Activated naive CD4-positive, alpha-beta T cell (primary cell): ENCODE measurements at regions not wholly inside any gene's neighbourhood (a gene's known extent, or its start where the extent isn't known, plus 50 kb on each side); places are given as distances from the start of the nearest gene placed in this dataset.

Source experiments
- DNase-seq, 4 experiments: peaks; one replicate each; lab custom pipeline; 2025; lab: John Stamatoyannopoulos, UW

DNA sequence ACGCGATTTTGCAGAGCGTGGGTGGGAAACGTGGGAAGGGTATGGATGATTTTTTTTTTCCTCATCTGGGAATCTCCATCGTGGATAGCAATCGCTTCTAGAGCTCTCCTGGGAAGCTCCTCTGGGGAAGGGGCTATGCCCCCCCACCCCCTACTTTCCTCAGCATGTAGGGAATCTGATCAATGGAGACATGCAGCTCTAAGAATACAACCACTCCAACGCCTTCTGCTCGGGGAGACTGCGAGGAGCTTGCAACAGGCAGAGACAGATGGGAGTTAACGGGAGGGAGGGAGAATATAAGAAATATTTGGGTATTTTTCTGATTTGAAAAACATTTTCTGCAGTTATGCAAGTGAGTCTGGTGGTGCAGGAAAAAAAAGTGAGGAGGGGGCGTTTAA, 104.6 kb upstream of the HSD17B12 start:
- no peak for DNase-seq

DNA sequence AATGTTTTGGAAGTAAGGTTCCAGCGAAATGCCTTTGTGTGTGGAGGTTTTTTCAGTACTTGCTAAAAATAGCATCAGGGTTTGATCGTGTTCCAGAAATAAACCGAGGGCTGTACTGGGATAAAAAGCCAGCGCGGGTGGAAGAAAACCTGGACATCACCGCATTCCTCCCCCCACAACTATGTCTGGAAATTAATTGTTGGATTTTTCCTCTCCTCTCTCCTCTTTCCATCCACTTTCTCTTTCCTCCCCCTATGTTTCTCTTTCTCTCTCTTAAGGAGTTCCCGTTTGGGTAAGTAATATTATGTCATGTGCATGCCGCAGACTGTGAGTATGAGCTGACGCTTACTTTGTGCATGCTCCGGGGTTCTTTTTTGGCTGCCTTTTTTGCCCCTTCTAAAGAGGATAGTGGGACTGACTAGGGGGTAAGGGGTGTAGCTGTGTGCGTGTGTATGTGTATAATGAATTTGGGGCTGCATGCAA, 104.2 kb upstream of the HSD17B12 start:
- DNase-seq: no peak

DNA sequence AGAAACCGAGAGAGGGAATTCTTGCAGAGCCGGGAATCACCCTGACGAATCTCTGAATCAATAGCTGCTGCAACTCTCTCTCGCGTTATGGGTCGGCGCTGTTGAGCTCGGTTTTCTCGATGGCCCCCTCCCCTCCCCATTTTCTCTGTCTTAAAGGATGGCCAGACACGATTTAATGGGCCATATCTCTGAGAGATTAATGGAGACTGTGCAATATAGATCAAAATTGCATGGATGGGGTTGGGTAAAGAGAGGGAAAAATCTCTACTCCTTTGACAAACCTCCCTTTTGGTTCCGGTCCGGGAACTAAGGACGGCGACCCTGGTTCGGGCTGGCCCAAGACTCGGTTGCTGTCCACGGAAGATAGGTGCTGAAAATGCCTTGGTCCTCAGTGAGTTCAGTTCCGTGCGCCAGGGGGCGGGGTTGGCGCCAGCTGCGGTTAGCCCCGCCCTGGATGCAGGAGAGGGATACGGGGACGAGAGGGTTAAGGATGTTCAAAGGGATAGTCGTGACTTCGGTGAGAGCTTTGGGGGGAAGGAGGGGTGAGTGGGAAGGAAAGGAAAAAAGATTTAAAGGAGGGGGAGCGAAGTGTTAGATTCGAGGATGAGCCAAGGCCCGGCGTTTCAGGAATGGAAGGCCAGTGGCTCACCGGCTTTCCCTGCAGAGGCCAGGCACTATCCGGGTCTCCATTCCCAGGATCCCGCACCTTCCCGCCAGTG, 103.6 kb upstream of the HSD17B12 start:
- no peak for DNase-seq

DNA sequence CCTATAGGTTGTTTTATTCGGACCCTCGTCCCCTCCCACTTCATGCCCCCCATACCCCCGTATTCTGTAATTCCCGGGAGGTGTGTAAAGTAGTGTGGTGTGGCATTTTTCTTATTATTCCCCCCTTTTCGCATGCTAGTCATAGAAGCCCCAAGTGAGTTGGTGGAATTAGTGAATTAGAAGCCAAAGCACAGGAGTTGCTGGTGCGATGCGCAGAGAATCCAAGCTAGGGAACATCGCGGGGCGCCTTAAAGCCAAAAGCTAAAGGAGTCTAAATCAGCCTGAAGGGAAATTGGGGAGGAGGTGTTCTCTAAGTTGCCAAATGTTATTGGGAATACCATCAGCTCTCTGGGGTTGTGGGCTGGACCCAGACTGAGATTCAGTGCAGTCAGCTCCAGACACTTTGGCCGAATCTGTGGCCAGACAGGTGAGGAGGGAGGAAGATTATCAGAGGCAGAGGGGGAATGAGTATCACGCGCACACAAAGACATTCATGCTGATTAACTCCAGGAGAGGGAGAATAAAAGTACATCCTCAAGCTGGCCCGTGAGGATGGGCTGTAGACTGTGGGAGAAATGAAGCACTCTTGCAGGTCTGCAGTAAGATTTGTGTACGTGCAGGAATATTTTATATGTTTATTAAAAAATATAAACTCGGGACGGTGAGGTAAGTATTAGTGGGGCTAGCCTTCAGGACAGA, 102.8 kb upstream of the HSD17B12 start:
- no peak for DNase-seq

DNA sequence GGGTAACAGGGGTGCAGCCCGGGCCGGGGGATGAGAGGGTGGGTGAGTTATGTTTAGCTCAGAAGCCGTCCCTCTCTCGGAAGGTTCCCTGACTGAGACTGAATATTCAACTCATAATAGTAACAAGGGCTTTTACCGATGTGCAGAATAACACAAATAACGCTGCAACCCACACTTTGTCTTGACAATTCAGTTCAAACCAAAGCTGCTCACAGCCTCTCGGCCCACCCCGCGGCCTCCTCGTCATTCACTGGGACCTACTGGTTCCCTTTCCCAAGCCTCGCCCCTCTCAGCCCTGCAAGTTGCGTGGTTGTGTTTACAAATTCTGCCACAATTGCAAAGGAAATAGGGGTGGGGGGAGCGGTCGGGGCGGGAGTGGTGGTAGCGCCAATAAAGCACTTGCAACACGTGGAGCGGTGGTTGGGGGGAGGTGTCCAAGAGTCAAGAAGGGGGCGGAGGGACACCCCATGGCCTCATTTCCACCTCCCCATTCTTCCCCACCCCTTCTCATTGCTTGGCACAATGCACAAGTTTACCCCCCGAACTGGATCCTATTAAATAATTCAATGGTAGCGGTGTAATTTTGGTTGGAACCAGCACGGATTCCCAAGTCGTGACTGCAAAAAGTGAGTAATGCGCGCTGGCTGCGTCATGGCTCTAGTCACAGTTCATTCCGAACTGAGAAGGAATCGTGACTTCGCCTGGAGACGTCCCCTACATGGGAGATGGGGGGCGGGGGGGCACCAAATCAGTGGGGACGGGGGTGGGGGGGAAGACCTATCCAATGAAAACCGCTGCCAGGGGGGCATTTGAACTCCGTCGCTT, 102.0 kb upstream of the HSD17B12 start:
- DNase-seq: no peak

DNA sequence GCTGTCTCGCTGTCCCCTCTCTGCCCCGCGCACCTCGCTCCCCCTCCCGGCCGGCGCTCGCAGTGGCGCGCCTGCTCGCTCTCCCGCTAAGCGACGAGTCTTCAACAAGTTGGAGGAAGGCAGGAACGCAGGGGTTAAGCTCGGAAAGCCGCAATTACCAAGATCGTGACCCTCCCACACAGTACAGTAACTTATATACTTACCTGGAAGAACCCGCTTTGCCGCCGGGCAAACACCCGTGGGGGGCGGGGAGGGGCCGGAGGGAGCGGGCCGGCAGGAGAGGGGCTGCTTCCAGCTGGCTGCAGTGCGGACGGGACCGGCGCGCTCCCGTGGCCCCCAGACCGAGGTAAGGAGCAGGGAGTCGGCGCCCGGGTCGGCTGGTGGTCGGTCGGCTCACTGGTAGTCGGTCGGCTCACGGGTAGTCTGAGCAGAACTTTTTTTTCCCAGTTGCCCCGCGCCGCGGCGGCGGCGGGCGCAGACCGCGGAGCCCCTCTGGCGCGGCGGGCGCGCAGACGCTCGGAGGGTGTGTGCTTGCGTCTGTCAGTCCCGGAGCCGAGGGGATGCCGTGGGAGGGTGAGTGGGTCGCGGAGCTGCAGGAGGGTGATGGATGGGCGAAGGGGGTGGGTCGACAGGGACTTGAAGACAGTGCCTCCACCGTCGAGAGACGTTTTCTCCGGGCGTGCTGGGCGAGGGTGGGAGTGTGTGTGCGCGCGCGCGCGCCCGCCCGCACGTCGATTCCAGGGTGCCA, 101.2 kb upstream of the HSD17B12 start:
- DNase-seq: no peak

DNA sequence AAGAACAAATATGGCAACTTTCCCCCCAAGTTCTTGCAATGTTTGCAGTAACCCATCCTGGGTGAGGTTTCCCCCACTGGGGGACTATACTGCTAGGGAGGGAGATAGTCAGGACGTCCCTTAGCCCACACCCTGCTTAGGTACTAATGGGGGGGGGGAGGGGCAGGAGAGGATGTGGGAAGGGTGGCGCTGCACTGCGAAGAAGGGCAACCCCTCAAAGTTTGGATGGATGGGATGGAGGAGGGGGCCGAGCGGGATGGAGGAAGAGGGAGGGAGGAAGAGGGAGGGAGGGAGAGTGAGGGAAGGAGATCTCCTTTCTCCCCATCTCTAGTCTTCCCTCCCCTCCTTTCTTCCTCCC, 100.6 kb upstream of the HSD17B12 start:
- DNase-seq: no peak

DNA sequence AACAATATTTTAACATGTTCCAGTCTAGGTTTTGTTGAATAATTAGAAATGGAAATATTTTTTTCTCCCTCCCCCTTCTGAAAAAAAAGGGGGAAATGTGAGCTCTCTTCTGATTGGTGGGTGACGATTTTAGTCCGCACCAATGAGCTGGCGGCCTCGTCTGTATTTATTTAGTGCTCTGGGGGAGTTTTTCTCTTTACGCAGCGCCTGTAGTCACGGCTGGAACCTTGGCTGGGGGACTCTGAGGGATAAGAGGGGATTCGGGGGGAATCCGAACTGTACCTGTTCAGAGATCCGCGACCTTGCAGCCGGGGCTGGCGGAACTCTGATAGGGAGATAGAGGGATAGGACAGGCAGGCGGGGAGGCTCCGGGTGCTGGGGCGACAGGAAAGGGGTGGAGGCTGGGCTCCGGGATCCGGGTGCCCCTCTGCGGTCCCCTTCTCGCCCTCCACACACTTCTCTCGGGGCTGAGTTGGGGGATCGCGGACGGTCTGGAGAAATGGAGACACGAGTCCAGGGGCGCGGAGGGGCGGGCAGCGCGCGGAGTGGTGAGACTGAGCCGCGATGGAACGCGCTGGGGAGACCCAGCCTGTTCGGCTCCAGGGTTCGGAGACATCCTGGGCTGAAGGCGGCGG, 99.7 kb upstream of the HSD17B12 start:
- no peak for DNase-seq

DNA sequence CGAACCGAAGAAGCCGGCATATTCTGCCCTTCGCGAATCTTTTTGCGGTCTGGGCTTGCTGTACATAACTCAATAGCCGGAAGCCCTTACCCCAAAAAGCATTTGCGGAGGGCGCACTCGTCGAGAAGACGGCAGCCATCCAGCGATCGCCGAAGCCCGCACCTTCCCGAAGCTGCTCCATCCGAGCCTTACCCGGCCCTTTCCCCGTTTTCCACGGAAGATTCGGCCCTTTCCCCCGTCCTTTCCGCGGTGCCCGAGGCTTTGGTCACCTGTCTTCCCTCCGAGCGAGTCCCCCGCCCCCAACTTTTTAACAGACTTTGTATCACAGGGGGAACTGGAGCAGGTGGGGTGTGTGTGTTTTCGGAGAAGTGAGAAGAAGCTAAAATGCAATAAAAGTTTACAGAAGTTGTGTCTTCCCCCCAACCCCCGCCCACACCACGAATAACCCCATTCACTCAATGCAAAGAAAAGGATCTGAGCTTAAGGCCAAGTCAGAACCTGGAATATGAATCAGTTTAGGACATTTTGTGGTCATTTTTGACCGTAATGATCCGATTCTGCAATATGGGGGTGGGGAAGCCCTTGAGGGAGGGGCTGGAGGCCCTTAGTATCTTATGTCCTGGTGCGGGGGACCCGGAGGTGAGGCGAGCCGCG, 99.0 kb upstream of the HSD17B12 start:
- no peak for DNase-seq

DNA sequence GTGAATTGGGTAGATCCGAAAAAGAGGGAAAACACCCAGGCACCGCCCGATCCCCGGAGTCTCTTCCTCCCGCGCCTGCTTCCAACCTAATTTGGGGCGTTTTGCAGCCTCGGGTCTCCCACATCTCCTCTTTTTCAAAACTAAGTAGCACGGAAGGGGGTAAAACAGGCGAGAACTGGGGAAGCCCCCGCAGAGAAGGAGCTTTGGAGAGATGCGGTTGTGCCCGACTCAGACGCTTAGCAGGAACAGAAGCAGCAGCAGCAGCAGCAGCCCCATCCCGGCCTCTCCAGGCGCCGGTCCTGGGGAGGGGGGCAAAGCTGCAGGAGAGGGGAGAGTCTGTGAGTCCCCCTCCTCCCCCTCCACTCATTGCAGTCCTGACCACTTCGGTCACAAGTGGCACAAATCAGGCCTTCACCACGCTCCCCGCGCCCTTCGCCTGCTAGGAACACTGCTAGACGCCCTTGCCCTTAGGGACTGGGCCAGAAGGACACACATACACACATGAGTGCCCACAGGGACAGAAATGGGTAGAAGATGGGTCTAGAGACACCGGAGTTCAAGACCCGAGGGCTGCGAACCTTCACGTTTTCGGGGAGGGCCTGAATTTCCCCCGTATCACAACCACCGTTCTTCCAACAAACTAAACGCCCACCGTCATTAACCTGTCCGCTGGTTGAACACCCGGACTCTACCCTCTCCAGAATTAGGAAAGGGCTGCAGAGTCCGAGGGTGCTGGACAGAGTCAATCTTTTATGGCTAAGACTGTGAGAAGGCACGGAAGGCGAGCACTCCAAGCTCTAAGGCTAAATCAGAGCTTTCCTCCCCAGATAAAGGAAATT, 98.3 kb upstream of the HSD17B12 start:
- DNase-seq: no peak

DNA sequence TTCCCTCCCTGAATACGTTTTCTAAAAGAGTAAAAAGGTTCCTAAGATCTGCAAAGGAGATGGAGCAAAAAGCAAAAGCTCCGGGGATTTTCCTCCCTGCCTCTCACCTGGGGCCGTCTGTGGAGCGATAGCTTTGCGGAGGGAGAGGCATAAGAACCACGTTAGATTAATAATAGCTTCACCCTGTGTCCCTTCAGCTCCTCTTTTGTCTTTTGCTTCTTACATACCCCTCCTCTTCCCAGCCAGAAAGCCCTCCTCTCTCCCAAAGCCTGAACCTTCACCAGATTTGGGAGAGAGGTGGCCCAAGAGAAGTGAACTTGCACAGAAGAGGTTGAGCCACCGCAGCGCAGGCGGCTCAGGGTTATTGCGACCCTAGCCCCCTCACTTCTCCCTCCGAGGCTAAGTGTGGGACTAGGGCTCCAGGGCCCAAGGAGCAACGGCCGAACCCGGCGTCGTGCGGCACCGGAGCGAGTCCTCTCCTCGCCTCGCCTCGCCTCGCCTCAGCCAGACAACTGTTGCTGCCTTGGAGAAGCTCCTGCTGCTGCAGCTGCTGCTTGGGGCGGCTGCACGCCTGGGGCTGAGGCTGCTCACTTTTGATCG, 97.6 kb upstream of the HSD17B12 start:
- no peak for DNase-seq

DNA sequence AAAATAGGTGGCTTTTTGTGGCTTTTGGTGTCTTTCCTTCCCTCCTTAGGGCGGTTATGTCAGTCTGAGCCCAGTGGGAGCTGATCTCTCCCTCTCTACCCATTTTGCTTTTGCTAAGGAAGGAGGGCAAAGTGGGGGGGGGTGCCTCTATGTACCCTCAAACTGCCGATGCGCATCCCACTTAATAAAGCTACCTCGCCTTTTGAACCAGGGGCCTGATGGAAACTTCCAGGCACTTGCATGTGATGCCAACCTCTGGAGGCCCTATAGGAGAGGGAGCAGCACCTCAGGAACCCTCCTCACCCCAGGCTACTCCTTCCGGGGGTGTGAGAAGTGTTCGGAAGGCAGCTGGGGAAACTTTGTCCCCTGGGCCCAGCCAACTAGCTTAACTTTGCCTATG, 97.0 kb upstream of the HSD17B12 start:
- no peak for DNase-seq

DNA sequence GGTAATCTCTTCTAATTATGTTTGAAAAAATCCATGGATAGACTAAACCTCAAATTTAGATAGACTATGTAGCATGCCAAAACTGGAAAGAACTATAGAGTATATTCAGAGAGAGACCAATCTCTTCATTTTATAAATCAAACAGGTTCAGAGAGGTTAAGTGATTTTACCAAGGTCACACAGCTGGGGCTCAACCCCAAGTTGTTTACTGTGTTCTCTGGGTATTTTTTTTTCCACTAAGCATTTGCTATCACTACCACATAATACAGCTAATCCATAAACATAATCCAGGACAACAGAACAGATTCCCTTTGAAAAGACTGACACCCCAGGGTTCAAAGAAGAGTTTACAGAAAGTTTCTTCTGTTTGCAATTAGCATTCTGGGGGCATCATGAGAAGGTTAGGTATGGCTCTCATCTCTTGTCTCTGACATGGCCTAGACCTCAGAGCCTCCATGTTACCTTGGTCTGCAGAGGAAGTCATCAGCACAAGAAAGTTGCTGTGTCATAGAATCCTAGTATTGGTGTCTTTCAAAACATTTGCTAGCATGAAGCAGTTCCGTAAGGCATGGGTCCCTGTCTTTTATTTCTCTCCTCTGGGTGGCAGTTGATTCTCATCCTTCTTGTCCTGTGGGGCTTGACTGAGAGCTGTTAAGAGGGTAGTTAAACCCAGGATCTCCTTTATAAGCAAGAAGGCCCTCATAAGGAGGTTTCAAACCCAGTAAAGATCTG, 94.5 kb upstream of the HSD17B12 start:
- no peak for DNase-seq

DNA sequence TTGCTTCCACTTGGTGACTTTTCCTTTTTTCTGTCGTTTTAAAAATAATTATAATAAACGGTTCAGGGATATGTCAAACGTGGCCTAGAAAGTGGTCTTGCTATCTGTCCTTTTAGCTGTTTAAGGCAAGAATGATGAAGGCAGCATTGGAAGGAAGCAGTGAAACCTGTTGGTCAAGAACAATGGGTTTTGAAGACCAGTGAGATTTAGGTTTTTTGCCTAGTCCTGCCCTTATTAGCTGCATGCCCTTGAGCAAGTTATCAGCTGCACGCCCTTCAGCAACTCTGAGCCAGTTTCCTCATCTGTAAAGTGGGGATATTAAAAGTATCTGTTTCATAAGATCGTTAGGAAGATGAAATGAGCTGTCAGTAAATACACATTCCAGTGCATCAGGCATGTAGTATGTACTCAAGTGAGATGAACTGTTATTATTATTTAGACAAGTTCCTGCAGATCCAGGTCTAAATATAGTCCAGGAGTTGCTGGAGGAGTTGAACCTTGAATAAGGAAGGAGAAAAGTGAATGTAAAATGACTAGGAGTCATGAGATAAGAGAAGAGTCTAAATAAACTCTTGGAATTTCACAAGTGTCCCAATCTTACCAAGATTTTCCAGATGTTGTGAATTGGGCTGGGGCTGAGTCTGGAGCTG, 90.8 kb upstream of the HSD17B12 start:
- DNase-seq: no peak

DNA sequence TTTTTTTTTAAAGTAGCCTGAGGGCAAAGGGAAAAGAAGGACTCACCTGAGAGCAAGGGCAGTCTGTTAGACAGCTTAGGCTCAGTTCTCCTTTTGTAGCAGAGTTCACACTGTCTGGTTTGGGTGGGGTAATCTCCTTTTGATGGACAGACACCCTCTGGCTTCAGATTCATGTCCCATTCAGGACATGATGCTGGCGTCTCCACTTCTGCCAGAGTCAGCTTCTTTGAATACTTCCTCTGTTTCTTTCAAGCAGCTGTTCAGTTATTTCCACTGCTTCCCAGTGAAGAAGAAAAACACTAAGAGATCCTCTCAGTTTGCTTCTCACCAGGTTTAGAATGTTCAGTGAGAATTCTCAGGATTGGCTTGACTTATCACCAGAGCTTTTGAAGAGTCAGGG, 79.0 kb upstream of the HSD17B12 start:
- DNase-seq: no peak

DNA sequence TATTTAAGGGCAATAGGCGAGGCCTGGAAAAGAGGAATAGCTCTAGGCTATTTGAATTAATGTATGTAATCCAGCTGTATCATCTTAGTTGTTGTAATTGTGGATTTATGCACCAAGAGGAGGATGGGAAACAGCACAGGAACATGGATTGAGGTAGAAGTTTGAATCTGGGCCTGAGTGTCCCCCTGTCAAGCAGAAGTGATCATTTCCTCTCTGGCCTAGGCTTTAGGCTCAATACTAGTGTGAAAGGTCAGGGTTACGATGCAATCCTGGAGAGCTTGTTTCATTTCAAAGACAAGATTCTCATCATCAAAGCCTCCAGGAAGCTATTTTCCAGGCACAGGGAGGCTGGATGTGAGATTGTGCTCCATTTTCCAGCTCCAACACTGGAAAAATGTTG, 77.9 kb upstream of the HSD17B12 start:
- DNase-seq: no peak

DNA sequence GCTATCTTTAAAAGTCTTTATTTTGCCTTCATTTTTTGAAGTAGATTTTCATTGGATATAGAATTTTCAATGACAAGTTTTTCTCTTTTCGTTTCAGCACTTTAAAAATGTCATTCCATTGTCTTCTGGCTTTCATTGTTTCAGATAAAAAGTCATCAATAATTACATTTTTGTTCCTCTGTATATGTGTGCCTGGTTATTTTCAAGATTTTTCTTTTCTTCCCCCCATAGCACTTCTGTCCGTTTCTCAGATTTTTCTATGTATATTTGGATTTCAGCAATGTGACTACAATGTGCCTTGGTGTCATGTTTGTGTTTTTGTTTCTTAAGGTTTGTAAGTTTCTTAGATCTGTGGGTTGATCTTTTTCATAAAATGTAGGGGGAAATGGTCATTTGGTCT, 66.3 kb upstream of the HSD17B12 start:
- no peak for DNase-seq

DNA sequence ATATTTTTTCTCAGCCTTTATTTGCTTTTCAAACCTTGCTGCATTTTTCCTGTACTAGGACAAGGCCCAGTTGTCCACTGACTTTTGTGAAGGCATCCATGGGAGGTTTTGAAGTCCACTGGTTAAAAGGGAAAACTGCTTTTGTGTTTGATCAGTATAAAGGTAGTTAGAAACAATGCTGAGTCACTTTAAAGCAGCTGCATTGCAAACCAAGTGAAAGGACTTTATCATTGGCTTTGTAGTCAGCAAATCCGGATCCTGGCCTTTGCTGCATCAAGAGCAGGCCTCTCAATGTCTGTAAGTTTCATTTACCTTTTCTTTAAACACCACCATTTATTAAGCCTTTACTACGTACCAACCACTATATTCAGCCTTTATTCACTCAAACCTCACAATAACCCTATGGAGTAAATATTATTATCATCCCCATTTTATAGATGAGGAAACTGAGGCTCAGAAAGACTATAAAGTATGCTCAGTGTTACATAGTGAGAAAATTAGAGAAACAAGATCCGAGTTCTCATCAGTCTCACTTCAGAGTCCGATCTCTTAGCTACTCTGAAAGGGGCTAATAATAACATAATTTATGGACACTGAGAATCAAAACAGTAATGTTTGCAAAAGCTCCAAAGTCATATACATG, 60.6 kb upstream of the HSD17B12 start:
- DNase-seq: no peak
